ENCODE measurements at regions not wholly inside any gene's neighbourhood (a gene's known extent, or its start where the extent isn't known, plus 50 kb on each side); places are given as distances from the start of the nearest gene placed in this dataset.

- TF ChIP-seq CTCF (IDR thresholded peaks at IDR 0.05) (no peak), POLR2A (IDR thresholded peaks at IDR 0.05) (no peak)
Observed at GRCh38 chr15:29994284-29994683, 88.5 kb upstream of the GOLGA8J start.
